GM21576 (cell line): ENCODE measurements at regions not wholly inside any gene's neighbourhood (a gene's known extent, or its start where the extent isn't known, plus 50 kb on each side); places are given as distances from the start of the nearest gene placed in this dataset.
"Not testable (repeated sequence)": the region's sequence is repeated elsewhere in the genome, so short reads cannot be mapped to it uniquely, and the experiment has no call there.

Experiments
- ATAC-seq: cut with Tn5 transposase; IDR thresholded peaks from one replicate; pipeline ENCODE4 v1.9.1; 2021; ENCODE audit warnings: mild to moderate bottlenecking, moderate library complexity; ENCODE audit not compliant: unreplicated experiment

- not testable (repeated sequence) for ATAC-seq
Observed at GRCh38 chr16:51516960-51517359, 365.9 kb upstream of the SALL1 start.

- no peak for ATAC-seq
Observed at GRCh38 chr16:51510416-51510815, 359.3 kb upstream of the SALL1 start.

GRCh38 chr16:51509336-51509735 is 358.3 kb upstream of the SALL1 start:
- ATAC-seq = no peak

- ATAC-seq = no peak
Observed at GRCh38 chr16:51508490-51509212, 357.6 kb upstream of the SALL1 start.

GRCh38 chr16:51507286-51507685 is 356.2 kb upstream of the SALL1 start:
- no peak for ATAC-seq

GRCh38 chr16:51500306-51500705 is 349.2 kb upstream of the SALL1 start:
- no peak for ATAC-seq

GRCh38 chr16:51497541-51498211 is 346.6 kb upstream of the SALL1 start:
- no peak for ATAC-seq

GRCh38 chr16:51490866-51491265 is 339.8 kb upstream of the SALL1 start:
- no peak for ATAC-seq

- ATAC-seq = no peak
Observed at GRCh38 chr16:51487880-51488279, 336.8 kb upstream of the SALL1 start.

- no peak for ATAC-seq
Observed at GRCh38 chr16:51474414-51475091, 323.5 kb upstream of the SALL1 start.

- no peak for ATAC-seq
Observed at GRCh38 chr16:51473091-51473490, 322.0 kb upstream of the SALL1 start.

- no peak for ATAC-seq
Observed at GRCh38 chr16:51470492-51470891, 319.4 kb upstream of the SALL1 start.

- ATAC-seq = no peak
Observed at GRCh38 chr16:51464996-51465395, 313.9 kb upstream of the SALL1 start.

- no peak for ATAC-seq
Observed at GRCh38 chr16:51461255-51461654, 310.2 kb upstream of the SALL1 start.

- no peak for ATAC-seq
Observed at GRCh38 chr16:51458356-51459140, 307.5 kb upstream of the SALL1 start.

GRCh38 chr16:51457775-51458174 is 306.7 kb upstream of the SALL1 start:
- no peak for ATAC-seq

GRCh38 chr16:51455398-51455797 is 304.3 kb upstream of the SALL1 start:
- no peak for ATAC-seq

GRCh38 chr16:51453251-51453650 is 302.2 kb upstream of the SALL1 start:
- ATAC-seq = no peak

- ATAC-seq = no peak
Observed at GRCh38 chr16:51450909-51451308, 299.8 kb upstream of the SALL1 start.

- ATAC-seq = no peak
Observed at GRCh38 chr16:51450376-51450775, 299.3 kb upstream of the SALL1 start.

GRCh38 chr16:51449441-51449840 is 298.4 kb upstream of the SALL1 start:
- ATAC-seq = no peak
